D721Med (cell line): ENCODE measurements at regions not wholly inside any gene's neighbourhood (a gene's known extent, or its start where the extent isn't known, plus 50 kb on each side); places are given as distances from the start of the nearest gene placed in this dataset.
A peak's percentile ranks its signal among the peaks of the same experiment; 100 is the strongest.
"Not testable (repeated sequence)": the region's sequence is repeated elsewhere in the genome, so short reads cannot be mapped to it uniquely, and the experiment has no call there.

ENCODE experiments used
- DNase-seq: peaks from one replicate; pipeline ENCODE4 v3.0.0; 2011; ENCODE audit warnings: low spot score; ENCODE audit not compliant: insufficient read length
- FAIRE-seq: peaks from 2 replicates; lab custom pipeline; 2011; peaks lifted over from hg19 to GRCh38; lab: Jason Lieb, UNC
- CTCF ChIP-seq: IDR thresholded peaks from 2 replicates; pipeline ENCODE4 v1.5.1; 2012; ENCODE audit warnings: mild to moderate bottlenecking, control low read depth; ENCODE audit not compliant: insufficient read depth; ENCODE audit errors: missing control alignments

- FAIRE-seq = no peak
- no peak for TF ChIP-seq CTCF
Observed at GRCh38 chrY:7358103-7358752, 446.7 kb upstream of the AMELY start.

GRCh38 chrY:7355891-7356290, 444.3 kb upstream of the AMELY start:
- not testable (repeated sequence) for FAIRE-seq

More at GRCh38 chrY:7358103-7358752, 446.7 kb upstream of the AMELY start:
- DNase-seq = no peak

GRCh38 chrY:7344661-7345060, 433.1 kb upstream of the AMELY start:
- no peak for FAIRE-seq

More at GRCh38 chrY:7355891-7356290, 444.3 kb upstream of the AMELY start:
- not testable (repeated sequence) for DNase-seq

GRCh38 chrY:7343261-7343660, 431.7 kb upstream of the AMELY start:
- FAIRE-seq (no peak), DNase-seq (no peak)
- no peak for TF ChIP-seq CTCF

More at GRCh38 chrY:7344661-7345060, 433.1 kb upstream of the AMELY start:
- no peak for DNase-seq
- peak; percentile 52 for TF ChIP-seq CTCF

- not testable (repeated sequence) for DNase-seq, FAIRE-seq
Observed at GRCh38 chrY:7342732-7343131, 431.2 kb upstream of the AMELY start.

- no peak for TF ChIP-seq CTCF
- FAIRE-seq (no peak), DNase-seq (no peak)
Observed at GRCh38 chrY:7339391-7340087, 428.0 kb upstream of the AMELY start.

- no peak for DNase-seq
- TF ChIP-seq CTCF = no peak
- no peak for FAIRE-seq
Observed at GRCh38 chrY:7336023-7336873, 424.7 kb upstream of the AMELY start.
